Effector memory CD8-positive, alpha-beta T cell (primary cell): ENCODE measurements at regions not wholly inside any gene's neighbourhood (a gene's known extent, or its start where the extent isn't known, plus 50 kb on each side); places are given as distances from the start of the nearest gene placed in this dataset.

Source experiments
- ATAC-seq: fragments of 150-1000 bp; cut with Tn5 transposase; replicated peaks from 2 replicates; pipeline ENCODE4 v1.10.0; 2021; ENCODE audit warnings: mild to moderate bottlenecking, moderate library complexity
- DNase-seq, 3 experiments: peaks; one replicate each; pipeline ENCODE4 v3.0.0; 2021
- H3K27ac Mint-ChIP-seq, 2 donors: one replicate each; pipeline ENCODE4 v1.8.0; 2022; ENCODE audit warnings: mild to moderate bottlenecking in 2 of 2, mixed read lengths in 2 of 2, moderate library complexity in 2 of 2
- H3K27me3 Mint-ChIP-seq, 2 donors: one replicate each; pipeline ENCODE4 v1.8.0; 2022; ENCODE audit warnings: mixed read lengths in 2 of 2
- H3K36me3 Mint-ChIP-seq: one replicate; pipeline ENCODE4 v1.8.0; 2022; ENCODE audit warnings: mild to moderate bottlenecking, moderate library complexity, mixed read lengths; ENCODE audit not compliant: insufficient read depth
- H3K4me1 Mint-ChIP-seq, 2 donors: one replicate each; pipeline ENCODE4 v1.8.0; 2022; ENCODE audit warnings: low read depth in 2 of 2, mixed read lengths in 2 of 2
- H3K4me3 Mint-ChIP-seq, 2 donors: one replicate each; pipeline ENCODE4 v1.8.0; 2022; ENCODE audit warnings: mild to moderate bottlenecking in 2 of 2, mixed read lengths in 2 of 2, moderate library complexity in 2 of 2
- H3K9me3 Mint-ChIP-seq, 2 donors: one replicate each; pipeline ENCODE4 v1.8.0; 2022; ENCODE audit warnings: mixed read lengths in 2 of 2

- Mint-ChIP-seq H3K4me1 (no peaks in the 10 kb centered on the region), H3K36me3 (no peaks in the 10 kb centered on the region), H3K27me3 (peaks cover 48 to 68% of the 10 kb centered on the region in 2 donors)
These were observed 142.5 kb upstream of the SYT13 start for GRCh38 chr11:45428541-45429230.

GRCh38 chr11:45428116-45428515 lies 142.0 kb upstream of the SYT13 start:
- H3K27me3 Mint-ChIP-seq, result peaks cover 48 to 73% of the 10 kb centered on the region in 2 donors
- no peaks in the 10 kb centered on the region for H3K9me3 Mint-ChIP-seq
- no peaks in the 10 kb centered on the region for H3K36me3 Mint-ChIP-seq
- ATAC-seq (no peak), DNase-seq (no peak)
- H3K4me1 Mint-ChIP-seq, result no peaks in the 10 kb centered on the region
- no peak overlapping the region for H3K4me3 Mint-ChIP-seq
- no peak overlapping the region for H3K27ac Mint-ChIP-seq

More at GRCh38 chr11:45428541-45429230, 142.5 kb upstream of the SYT13 start:
- no peak overlapping the region for H3K4me3 Mint-ChIP-seq
- H3K27ac Mint-ChIP-seq, result no peak overlapping the region
- no peaks in the 10 kb centered on the region for H3K9me3 Mint-ChIP-seq
- no peak for DNase-seq
- ATAC-seq, result no peak

- H3K36me3 Mint-ChIP-seq, result no peaks in the 10 kb centered on the region
- no peak for DNase-seq
- no peaks in the 10 kb centered on the region for H3K4me1 Mint-ChIP-seq
- H3K27ac Mint-ChIP-seq, result no peak overlapping the region
- no peaks in the 10 kb centered on the region for H3K9me3 Mint-ChIP-seq
- H3K27me3 Mint-ChIP-seq, result peaks cover 59 to 84% of the 10 kb centered on the region in 2 donors
- ATAC-seq, result no peak
- H3K4me3 Mint-ChIP-seq, result no peak overlapping the region
These were observed 138.5 kb upstream of the SYT13 start for GRCh38 chr11:45424411-45425180.

GRCh38 chr11:45423475-45424120 lies 137.5 kb upstream of the SYT13 start:
- H3K4me1 Mint-ChIP-seq, result no peaks in the 10 kb centered on the region
- no peak overlapping the region for H3K4me3 Mint-ChIP-seq
- H3K9me3 Mint-ChIP-seq, result peaks cover 0 to 2% of the 10 kb centered on the region in 2 donors
- no peak for ATAC-seq
- no peaks in the 10 kb centered on the region for H3K36me3 Mint-ChIP-seq
- H3K27ac Mint-ChIP-seq, result no peak overlapping the region
- DNase-seq, result no peak
- peaks cover 51 to 74% of the 10 kb centered on the region in 2 donors for H3K27me3 Mint-ChIP-seq

GRCh38 chr11:45423036-45423435 lies 136.9 kb upstream of the SYT13 start:
- ATAC-seq (no peak), DNase-seq (no peak)
- Mint-ChIP-seq H3K4me1 (no peaks in the 10 kb centered on the region), H3K27me3 (peaks cover 56 to 68% of the 10 kb centered on the region in 2 donors), H3K27ac (no peak overlapping the region), H3K4me3 (no peak overlapping the region), H3K36me3 (no peaks in the 10 kb centered on the region), H3K9me3 (peaks cover 0 to 2% of the 10 kb centered on the region in 2 donors)

- Mint-ChIP-seq H3K27ac (no peak overlapping the region), H3K9me3 (peaks cover 0 to 2% of the 10 kb centered on the region in 2 donors), H3K36me3 (no peaks in the 10 kb centered on the region), H3K4me1 (no peaks in the 10 kb centered on the region), H3K27me3 (peaks cover 34 to 42% of the 10 kb centered on the region in 2 donors), H3K4me3 (no peak overlapping the region)
- ATAC-seq (no peak), DNase-seq (no peak)
These were observed 127.9 kb upstream of the SYT13 start for GRCh38 chr11:45414088-45414487.

GRCh38 chr11:45413156-45413858 lies 127.2 kb upstream of the SYT13 start:
- DNase-seq, result no peak
- H3K4me3 Mint-ChIP-seq, result no peak overlapping the region

GRCh38 chr11:45412521-45412920 lies 126.4 kb upstream of the SYT13 start:
- Mint-ChIP-seq H3K27me3 (peaks cover 25 to 53% of the 10 kb centered on the region in 2 donors), H3K4me3 (no peak overlapping the region), H3K9me3 (no peaks in the 10 kb centered on the region), H3K27ac (no peak overlapping the region), H3K4me1 (no peaks in the 10 kb centered on the region), H3K36me3 (no peaks in the 10 kb centered on the region)
- no peak for DNase-seq
- ATAC-seq, result no peak

More at GRCh38 chr11:45413156-45413858, 127.2 kb upstream of the SYT13 start:
- Mint-ChIP-seq H3K9me3 (no peaks in the 10 kb centered on the region), H3K36me3 (no peaks in the 10 kb centered on the region), H3K27ac (no peak overlapping the region), H3K4me1 (no peaks in the 10 kb centered on the region), H3K27me3 (peaks cover 28 to 45% of the 10 kb centered on the region in 2 donors)
- no peak for ATAC-seq

- Mint-ChIP-seq H3K27ac (no peak overlapping the region), H3K27me3 (peaks cover 25 to 57% of the 10 kb centered on the region in 2 donors), H3K9me3 (no peaks in the 10 kb centered on the region), H3K36me3 (no peaks in the 10 kb centered on the region), H3K4me3 (no peak overlapping the region), H3K4me1 (no peaks in the 10 kb centered on the region)
- ATAC-seq (no peak), DNase-seq (no peak)
These were observed 125.9 kb upstream of the SYT13 start for GRCh38 chr11:45412051-45412471.

GRCh38 chr11:45411228-45411946 lies 125.2 kb upstream of the SYT13 start:
- H3K4me1 Mint-ChIP-seq, result no peaks in the 10 kb centered on the region
- peaks cover 25 to 57% of the 10 kb centered on the region in 2 donors for H3K27me3 Mint-ChIP-seq
- no peak overlapping the region for H3K27ac Mint-ChIP-seq
- DNase-seq (no peak), ATAC-seq (no peak)
- H3K9me3 Mint-ChIP-seq, result no peaks in the 10 kb centered on the region
- H3K4me3 Mint-ChIP-seq, result no peak overlapping the region
- no peaks in the 10 kb centered on the region for H3K36me3 Mint-ChIP-seq

GRCh38 chr11:45410391-45411227 lies 124.5 kb upstream of the SYT13 start:
- no peaks in the 10 kb centered on the region for H3K36me3 Mint-ChIP-seq
- peaks cover 25 to 64% of the 10 kb centered on the region in 2 donors for H3K27me3 Mint-ChIP-seq
- no peak overlapping the region for H3K4me3 Mint-ChIP-seq
- ATAC-seq (no peak), DNase-seq (no peak)
- no peaks in the 10 kb centered on the region for H3K4me1 Mint-ChIP-seq
- no peaks in the 10 kb centered on the region for H3K9me3 Mint-ChIP-seq
- no peak overlapping the region for H3K27ac Mint-ChIP-seq

GRCh38 chr11:45409587-45409986 lies 123.4 kb upstream of the SYT13 start:
- no peak overlapping the region for H3K27ac Mint-ChIP-seq
- DNase-seq (no peak), ATAC-seq (no peak)
- no peaks in the 10 kb centered on the region for H3K4me1 Mint-ChIP-seq
- H3K27me3 Mint-ChIP-seq, result peaks cover 28 to 74% of the 10 kb centered on the region in 2 donors
- no peak overlapping the region for H3K4me3 Mint-ChIP-seq
- no peaks in the 10 kb centered on the region for H3K36me3 Mint-ChIP-seq
- H3K9me3 Mint-ChIP-seq, result no peaks in the 10 kb centered on the region
